GM21528 (cell line): ENCODE measurements at regions not wholly inside any gene's neighbourhood (a gene's known extent, or its start where the extent isn't known, plus 50 kb on each side); places are given as distances from the start of the nearest gene placed in this dataset.
A peak's percentile ranks its signal among the peaks of the same experiment; 100 is the strongest.

Experiments used
- ATAC-seq: cut with Tn5 transposase; IDR thresholded peaks from one replicate; pipeline ENCODE4 v1.9.1; 2021; ENCODE audit warnings: mild to moderate bottlenecking, moderate library complexity; ENCODE audit not compliant: unreplicated experiment, low FRiP score

DNA sequence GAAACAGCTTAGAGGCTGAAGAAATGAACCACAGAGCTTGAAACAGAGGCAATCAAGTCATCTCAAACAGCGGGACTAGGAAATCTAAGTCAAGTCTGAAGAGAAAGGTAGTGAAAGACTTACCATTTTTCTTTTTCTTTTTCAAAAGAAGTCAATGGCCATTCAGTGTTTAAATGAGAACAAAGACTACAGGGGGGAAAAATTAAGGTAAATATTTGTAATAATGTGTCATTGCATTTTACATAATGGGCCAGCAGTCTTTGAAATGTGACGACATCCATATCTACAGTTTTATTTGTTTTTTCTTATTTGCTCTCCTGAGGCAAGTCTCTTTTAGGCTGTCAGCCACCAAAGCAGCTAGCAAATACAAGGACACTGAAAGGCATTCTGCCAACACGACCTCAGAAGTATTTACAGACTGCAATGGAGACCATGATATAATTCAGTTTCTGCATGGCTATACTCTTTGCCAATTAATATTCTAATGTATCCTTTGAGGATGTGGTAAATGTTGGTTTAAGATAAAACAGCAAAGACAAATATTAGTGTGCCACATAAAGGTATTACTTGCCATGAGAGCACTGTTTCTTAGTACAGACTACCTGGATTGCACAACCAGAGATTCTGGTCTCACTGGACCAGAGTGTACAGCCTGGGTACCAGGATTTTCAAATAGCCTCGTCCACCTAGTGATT is 307.0 kb upstream of the THBS1 start:
- no peak for ATAC-seq

DNA sequence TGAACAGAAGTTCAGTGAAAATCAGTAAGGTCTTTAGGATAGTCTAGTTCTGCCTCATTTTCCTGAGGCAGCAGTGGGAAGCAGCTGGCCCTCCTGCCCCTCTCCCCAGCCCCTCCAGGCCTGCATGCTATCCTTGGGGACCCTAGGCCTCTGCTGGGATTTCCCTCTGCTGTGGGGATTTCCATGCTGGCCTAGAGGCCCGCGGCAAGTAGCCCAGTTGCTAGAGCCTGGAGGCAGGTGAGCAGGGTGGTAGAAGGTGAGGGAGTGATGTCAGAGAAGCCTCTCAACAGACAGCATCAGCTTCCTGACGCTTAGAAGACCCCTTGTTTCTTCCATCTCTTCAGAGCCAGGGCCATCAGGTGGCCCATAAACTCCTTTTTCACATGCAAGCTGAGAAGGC is 305.8 kb upstream of the THBS1 start:
- no peak for ATAC-seq

DNA sequence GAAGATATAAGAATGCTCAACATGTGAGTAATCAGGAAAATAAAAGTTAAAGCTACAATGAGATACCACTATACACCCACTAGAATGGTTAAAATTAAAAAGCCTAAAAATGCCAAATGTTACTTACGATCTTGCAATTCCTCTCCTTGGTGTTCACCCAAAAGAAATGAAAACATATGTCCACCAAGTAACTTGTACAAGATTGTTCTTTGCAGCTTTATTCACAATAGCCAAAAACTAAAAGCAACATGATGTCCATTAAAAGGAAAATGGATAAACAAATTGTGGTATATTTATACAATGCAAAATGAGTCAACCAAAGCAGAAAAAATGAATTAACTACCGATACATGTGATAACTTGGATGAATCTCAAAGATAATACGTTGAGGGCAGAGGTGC is 301.6 kb upstream of the THBS1 start:
- no peak for ATAC-seq

DNA sequence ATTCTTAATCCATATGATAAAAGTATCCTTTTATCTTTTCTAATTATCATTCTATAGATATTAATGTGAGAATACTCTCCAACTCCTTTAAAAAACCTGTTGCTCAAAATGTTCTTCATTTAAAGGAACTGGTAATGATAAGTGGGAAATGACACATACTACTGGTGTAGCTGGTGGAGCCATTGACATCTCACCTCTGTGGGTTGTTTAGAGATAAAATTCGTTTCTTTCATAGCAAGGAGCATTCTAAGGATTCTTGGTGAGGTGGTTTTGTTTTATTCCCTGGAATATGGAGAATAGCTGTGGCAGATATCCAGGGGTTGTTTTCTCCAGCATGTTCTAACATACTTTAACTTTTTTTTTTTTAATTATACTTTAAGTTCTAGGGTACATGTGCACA is 299.8 kb upstream of the THBS1 start:
- ATAC-seq, result no peak

DNA sequence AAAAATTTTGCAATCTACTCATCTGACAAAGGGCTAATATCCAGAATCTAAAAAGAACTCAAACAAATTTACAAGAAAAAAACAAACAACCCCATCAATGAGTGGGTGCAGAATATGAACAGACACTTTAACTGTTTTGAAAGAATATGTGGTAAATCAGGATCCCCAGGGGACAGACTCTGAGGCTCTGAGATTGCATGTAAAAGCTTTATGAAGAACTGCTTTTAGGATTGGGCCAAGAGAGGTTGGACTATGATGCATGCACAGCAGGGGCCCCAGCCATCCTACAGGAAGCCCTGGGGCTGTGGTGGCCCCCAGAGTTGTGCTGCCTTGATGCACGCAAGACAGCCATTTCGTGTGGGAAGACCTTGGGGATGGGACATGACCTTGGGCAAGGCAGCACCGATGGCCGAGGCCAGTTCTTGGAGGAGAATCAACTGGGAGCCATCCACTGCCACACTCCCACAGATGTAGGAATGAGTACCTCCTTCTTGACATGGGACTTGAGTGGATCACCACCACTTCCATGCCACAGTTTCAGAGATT is 298.1 kb upstream of the THBS1 start:
- no peak for ATAC-seq

DNA sequence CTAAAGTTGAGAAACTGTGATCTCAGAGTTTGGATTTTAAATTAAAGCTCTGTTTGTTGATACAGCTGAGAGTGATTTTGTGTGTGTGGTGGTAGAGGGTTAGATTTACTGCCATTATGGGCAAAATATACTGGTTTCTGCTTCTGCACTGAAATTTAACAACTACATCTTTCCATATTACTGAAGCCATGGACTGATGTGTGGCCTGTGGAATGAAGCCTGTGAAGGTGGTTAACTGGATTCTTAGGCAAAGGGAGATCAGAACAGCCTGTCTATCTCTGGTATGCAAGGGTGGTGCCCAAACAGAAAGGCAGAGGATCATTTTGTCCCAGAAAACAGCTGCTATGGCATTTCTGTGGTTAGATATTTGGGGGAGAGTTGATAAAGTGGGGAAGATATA is 297.3 kb upstream of the THBS1 start:
- no peak for ATAC-seq

DNA sequence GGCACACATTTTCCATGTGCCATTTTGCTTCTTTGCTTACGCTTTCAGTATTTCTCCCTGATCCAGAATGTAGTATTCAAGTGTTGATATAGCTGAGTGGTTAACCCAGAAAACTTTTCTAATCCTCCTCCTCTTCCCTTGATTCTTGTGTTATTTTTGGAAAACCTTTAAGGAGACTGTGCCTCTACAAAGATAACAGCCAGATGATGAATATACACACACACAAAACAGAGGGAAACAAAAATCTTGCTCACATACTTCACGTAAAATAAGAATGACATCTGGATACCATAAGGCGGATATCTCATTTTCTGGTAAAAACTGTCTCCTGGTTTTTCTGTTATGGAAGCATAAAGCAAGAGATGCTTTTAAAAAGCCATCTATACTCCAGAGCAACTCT is 295.8 kb upstream of the THBS1 start:
- ATAC-seq, result no peak

DNA sequence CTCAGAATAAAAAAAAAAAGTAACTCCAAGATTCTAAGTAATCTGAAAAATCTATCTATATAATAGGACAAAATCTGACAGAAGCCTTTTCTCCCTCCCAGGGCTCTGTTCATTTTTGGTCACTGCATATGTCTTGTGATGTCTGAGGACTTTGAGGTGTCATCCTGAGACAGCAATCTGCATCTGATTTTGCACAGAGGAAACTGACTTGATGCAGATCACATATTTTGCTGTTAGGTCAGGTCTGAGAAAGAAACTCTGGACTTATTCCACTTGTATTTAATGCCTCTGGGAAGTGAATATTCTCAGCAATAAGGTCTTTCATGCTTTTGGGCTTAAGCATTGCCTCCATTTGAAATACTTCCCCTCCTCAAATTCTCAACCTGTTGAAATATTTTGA is 295.2 kb upstream of the THBS1 start:
- no peak for ATAC-seq

DNA sequence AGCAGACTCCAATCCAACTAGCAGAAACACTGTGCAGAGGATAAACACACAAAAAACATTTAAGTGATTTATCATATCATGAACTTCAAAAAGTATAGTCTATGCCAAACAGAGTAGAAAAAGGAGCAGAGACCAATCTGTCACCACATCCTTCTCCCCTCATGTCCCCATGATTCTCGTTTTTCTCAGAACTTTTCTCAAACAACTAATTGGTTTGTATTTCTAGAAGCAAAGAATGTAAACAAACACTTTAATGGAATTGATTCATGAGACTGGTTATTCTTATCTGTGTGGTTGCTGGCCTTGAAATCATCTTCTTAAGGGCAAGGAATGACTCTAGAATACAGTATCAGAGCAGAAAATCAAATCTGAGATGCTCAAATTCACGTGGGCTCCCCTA is 294.2 kb upstream of the THBS1 start:
- no peak for ATAC-seq

DNA sequence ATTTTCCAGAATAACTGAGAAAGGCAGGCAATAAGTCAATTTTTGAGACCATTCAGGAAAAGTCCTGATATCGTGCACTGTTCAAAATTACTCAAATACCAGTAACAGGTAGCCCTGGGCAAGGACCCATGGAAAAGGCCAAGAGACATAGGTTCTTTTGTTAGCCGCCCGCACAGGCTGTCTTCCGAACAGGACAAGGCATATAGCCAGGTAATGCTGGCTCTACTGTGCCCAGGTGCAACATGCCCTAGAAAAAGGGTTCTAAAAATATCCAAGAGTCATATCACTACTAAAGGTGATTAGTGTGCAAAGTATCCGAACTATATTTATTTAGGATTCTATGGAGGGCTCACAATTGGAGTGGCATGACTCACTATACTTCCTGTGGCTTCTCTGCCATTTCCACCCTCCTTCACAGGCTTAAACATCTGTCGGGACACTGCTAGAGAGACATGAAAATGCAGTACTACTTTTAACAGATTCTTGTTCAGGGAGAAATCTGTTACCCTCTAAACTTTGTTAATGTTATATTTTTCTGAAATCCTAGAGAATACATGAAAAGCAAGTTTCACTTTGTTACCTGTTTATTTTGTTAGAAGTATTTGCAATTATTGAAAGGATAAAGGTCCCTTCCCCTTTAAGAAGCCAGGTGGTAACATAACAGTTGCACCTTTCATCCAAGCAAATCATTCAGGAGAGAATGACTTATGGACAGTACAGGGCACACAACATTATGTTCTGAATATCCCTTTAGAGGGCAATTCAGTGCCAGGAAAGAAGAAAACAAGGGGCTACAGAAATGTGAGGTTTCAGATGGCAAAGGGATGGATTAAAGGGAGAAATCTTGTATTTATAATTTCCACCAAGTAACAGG is 293.3 kb upstream of the THBS1 start:
- no peak for ATAC-seq

DNA sequence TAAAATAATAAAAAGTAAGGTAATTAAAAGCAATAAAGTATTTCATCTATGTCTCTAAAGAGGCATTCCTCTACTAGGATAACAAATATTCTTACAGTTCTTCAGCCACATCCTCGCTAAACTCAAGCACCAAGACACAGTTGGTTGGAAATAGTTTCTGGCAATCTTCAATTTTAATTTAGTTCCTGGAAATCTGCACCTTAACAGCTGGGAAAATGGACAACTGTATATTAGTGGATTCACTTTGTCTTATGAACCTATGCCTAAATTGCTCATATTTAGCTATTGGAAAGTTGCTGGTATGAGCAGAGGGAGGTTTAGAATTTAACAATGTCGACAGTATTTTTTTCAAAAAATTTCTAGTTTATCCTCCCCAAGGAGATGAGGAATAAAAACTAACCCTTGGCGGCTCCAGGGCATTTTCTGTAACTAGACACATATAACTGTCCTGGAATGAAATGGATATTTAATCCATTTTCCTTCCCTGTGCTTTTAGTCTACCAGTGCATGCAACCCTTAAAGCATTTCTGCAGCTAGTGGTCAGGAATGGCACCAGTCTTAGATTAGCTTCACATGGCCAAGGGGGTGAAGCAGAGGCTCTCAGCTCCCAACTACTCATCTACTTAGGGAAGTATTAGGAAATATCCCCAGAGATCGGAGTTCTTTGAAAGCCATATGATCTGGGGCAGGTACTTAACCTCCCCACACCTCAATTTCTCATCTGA is 290.0 kb upstream of the THBS1 start:
- no peak for ATAC-seq

DNA sequence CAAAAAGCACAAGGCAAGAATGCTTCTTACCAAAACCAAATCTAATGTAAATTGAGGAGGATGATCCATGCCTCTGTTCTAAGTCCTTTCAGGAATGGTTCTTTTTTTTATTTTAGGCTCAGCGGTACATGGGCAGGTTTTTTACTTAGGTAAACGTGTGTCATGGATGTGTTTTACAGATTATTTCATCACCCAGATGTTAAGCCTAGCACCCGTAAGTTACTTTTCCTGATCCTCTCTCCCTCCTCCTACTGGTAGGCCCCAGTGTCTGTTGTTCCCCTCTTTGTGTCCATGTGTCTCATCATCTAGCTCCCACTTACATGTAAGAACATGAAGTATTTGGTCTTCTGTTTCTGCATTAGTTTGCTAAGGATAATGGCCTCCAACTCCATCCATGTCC is 289.2 kb upstream of the THBS1 start:
- ATAC-seq, result no peak

DNA sequence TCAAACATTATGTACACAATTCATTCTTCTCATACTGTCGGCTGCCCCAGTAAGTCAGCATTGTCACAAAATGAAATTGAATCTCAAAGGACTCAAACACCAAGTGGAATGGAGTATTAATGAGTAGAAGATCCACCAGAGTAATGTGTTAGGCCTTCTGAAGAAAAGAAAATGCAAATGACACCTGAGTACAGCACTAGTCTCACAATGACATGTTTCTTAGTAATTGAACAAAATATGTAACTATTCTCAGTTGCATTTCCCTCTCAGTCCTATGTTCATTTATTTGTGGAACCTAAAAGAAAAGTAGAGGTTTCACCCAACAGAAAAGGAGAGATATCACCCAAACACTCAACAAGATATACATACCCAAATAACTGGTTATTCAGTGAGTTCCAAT is 283.9 kb upstream of the THBS1 start:
- peak; percentile 57 for ATAC-seq

DNA sequence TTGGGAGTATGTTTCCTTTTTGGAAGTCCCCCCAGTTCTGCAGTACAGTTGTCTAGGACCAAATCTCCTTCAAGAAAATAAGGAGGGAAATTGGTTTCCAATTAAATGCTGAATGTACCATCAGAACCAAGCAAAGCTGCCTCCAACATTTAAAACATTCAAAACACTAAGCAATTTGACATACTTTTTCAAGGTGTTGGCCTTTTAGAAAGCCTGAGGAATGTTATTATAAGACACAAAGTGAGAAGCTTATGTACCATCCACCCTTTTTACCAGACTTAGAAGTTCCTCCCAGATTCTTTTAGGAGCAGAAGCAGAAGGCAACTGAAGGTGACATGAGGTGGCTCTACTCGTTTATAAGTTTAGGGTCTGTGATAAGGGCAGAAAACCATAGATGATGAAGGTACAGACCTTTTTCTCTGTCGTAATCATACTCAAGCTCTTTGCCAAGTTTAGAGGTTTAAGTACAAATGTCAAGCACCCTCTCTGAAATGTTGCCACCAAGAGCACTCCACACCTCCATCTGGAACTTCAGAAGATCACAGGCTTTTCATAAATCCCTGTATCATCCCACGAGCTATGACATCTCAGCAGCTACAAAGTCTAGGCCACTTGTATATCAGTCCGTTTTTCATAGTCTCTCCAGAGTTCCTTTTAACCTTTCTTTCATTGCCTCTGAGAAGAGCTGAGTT is 282.5 kb upstream of the THBS1 start:
- no peak for ATAC-seq

DNA sequence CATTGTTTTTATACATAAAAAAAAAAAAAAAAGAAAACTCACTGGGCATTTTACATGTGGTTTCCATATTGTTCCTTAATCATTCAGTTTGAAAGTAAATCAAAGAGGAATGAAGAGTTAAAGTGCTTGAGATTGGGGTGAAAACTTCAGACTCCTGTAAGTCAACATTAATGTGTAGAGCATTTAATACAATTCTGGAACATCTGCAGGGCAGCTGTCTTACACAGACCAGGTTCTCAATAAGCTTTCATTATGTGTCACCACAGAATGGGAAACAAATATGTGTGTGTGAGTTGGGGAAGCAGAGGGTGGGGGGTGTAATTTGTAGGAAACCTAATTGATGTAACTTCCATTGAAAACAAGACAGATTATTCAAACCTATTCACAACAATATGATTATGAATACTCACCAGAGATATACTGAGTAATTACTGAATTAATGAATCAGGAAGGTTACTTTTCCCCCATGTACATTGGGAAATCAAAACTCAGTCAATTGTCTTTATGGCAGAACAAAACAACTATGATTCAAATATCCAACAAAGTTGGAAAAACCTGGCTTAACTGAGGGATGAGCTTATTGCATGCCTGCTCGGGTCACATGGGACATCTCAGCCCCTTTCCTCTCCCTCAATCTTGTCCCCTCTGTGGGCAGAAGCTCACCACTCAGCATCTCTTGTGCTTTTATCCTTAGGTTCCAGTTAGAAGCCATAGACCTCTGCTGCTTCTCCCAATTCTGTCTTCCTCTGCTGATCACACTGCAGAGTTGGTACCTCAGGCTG is 281.2 kb upstream of the THBS1 start:
- ATAC-seq, result no peak

DNA sequence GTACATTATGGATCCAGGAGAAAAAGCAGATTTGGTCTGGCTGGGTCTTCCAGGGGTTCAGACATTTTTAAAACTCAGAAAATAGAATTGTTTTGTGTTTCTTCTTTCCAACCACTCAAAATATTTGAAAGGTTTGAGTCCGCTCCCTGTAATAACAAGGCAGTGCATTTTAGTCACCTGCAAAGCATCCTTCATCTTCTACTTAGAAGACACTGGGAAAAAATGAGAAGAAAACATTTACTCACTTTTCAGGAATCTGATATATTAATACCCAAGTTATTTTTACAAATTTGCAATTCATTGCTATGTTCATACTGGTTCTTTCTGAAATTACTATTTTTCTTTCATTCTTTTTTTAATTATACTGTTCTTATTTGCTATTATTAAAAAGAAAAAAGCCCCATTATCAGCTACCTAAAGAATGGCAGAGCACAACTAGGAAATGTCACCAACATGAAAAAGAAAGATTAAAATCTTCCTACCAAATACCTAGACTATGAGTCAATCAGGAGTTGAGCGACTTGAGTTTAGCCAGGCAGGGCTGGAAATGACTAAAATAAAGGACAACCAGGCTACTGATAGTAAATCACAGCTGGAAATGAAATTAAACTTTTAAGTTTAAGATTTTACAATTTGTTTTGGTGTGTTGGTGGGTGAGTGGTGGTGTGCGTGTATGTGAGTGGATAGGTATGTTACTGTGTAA is 280.3 kb upstream of the THBS1 start:
- ATAC-seq, result no peak

DNA sequence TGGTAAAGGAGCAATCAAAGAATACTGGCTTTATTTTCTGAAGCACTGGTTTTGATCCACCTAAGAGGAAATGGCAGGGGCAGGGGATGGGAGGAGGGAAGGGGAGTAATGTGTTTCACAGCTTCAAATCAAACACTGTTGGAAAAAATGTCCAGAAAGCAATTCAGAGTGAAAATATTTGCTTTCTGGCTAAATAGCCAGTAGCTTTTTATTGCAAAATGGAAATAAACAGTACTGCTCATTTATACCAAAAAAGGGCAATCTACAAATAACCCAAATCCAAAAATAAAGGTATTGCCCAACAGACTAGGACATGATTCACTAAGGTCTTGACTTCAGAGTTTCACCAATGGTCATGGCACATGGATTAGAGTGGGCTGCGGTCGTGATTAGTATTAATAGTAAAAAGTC is 279.3 kb upstream of the THBS1 start:
- no peak for ATAC-seq

DNA sequence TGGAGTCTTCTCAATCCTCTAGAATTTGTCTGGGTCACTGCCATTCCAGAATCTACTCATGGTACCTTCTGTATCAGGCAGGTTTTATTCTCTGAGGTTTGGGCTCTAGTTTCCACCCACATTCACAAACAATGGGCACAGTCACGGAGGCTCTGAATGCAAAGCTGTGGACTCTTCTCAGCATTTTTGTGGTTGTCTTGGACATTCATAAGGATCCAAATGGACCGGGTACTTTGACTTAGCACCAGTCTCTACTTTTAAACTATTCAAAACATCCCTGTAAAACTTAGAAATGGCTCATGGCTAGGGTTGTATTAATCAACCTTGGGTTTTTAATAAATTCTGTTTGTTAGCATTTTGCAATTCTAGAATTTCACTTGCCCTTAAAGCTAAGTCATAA is 277.9 kb upstream of the THBS1 start:
- ATAC-seq, result no peak

DNA sequence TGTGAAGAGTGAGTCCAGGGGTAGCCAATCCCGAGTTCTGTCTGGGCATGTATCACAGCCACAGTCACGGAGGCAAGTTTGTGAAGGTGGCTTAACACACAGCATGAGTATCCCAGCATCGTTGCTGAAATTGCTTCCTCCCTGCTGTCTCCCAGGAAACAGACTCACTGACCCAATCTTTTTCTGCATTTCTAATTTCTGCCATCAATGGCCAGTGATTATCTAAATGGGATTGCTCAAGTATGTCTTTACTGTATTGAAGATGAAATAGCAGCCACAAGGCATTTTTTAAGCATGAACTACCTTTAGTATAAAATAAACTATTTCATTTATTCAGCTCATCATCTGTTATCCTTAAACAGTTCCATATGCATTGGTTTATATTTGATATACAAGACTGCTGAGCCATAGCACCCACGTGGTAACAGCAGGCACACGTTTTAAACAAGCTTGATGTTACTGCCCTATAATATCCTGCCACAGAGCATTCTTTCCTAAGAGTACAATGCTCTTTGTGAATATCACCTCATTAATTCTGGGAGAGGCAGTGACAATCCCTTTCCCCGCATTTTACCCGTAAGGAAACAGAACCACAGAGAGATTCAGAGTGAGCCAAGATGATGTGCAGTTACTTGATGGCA is 276.6 kb upstream of the THBS1 start:
- ATAC-seq, result no peak
